ENCODE measurements at regions not wholly inside any gene's neighbourhood (a gene's known extent, or its start where the extent isn't known, plus 50 kb on each side); places are given as distances from the start of the nearest gene placed in this dataset.
"Not testable (repeated sequence)": the region's sequence is repeated elsewhere in the genome, so short reads cannot be mapped to it uniquely, and the experiment has no call there.

DNA sequence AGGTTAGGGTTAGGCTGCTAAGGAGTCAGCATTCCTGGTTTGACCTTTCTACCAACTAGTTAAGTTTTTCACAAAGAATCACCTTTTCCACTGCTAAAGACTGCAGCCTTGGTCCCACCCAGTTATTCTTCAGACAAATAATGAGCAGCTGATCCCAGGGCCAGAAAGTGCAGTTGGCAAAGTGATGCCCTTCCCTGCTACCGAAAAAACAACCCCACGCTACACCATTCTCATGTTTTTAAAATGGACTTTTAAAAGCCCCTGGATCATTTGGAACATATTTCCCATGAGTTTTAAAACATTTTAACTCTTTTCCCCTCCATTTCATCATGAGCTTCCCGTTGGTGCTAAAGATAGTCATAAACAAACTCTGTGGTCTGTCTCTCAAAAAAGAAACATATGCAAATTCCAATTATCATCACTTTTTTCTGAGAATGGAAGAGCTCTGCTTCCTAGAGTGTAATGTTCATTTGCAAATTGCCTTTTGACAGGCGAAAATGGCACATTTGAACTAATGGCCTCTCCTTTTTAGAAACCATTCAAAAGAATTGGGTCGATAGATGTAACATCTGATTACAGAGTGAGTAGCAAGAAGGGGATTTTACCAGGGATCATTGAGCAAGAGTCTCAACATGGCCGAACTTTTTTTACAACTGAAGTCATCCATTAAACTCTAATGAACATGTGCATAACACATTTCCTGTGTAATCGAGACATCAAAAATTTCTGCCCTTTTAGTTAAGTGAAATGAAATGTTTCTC lies 129.3 kb upstream of the RAP1B start:
- no peak for DNase-seq

- no peak for DNase-seq
Measured at GRCh38 chr12:68482014-68482413, 128.7 kb upstream of the RAP1B start.

GRCh38 chr12:68482660-68483059 lies 128.0 kb upstream of the RAP1B start:
- DNase-seq: no peak

DNA sequence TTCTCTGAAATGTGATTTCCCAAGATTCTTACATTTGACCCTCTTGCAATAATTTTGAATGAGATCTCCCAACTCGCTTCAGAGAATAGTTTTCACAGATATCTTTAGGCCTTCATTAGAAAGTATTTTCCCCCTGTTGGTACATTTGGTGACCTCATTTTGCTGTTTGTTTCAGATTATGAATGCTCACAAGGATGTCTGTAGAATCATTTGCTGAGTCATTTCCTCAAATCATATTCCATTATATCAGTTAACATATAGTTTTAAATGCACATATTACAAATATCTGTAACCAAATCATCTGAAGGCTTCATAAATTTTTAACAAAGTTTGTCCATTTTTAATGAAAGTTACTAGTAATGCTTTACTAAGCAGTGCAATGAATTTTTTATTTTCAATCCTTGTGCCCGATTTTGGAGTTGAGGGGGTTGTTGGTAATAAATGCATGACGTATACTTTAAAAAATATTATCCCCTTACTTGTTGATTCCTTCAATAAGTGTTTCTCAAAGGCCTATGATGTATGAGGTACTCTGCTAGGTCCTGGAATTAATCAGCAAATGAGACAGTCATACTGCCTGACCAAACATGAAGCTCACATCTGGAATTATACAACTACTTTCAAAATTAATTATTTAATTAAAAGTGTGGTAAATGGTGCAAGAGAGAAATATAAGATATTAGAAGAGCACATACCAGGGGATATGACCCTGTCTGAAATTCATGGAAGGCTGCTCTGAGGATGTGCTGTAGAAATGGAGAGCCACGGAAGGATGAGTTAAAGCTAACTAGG lies 126.9 kb upstream of the RAP1B start:
- no peak for DNase-seq

DNA sequence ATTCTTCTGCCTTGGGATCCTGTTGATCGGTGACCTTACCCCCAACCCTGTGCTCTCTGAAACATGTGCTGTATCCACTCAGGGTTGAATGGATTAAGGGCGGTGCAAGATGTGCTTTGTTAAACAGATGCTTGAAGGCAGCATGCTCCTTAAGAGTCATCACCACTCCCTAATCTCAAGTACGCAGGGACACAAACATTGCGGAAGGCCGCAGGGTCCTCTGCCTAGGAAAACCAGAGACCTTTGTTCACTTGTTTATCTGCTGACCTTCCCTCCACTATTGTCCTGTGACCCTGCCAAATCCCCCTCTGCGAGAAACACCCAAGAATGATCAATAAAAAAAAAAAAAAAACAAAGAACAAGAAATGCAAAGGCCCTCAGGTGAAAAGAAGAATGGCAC lies 126.1 kb upstream of the RAP1B start:
- not testable (repeated sequence) for DNase-seq

- DNase-seq: not testable (repeated sequence)
Measured at GRCh38 chr12:68486449-68486848, 124.2 kb upstream of the RAP1B start.

- DNase-seq: no peak
Measured at GRCh38 chr12:68487721-68488309, 122.9 kb upstream of the RAP1B start.

DNA sequence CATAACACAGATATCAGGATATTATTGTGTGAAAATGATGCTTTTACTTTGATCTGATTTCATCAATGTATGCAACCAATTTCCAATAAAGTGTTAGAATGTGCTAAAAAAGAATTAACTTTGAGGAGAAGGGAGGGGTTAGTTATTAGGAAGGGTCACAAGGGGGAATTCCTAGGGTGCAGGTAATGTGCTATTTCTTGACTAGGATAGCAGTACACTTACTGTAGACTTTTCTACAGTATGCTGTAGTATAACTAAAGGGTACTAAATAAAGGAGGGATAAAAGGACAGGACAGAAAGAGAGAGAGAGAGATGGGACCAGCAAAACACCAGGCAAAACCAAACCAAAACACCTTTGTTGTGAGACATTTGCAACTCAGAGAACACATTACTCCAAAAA lies 121.4 kb upstream of the RAP1B start:
- DNase-seq: no peak

GRCh38 chr12:68490476-68490875 lies 120.2 kb upstream of the RAP1B start:
- DNase-seq: no peak

DNA sequence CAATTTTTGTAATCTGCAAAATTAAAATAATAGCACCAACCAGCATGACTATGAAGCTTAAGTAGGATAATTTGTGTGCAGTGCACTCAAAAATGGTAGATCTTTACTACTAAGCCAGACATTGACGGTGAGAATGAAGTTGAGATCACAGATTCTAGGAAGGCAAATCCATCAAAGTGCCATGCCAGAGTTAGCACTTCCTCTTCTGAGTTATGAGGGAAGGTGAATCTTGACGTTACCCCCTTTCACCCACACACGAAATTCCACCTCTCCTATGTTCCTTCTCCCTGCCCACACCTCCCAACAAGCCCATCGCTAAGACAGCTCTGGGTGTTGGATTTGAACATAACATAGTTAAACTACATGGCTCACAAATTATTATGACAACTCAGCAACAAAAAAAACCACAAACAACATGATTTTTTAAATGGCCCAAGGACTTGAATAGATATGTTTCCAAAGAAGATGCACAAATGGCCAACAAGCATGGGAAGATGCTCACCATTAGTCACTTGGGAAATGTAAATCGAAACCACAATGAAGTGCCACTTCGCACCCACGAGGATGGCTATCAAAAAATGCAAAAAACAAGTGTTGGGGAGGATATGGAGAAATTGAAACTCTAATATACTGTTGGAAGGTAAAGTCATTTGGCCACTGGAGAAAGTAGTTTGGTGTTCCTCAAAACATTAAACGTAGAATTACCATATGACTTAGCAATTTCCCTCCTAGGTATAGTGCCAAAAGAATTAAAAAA lies 119.3 kb upstream of the RAP1B start:
- DNase-seq: no peak

DNA sequence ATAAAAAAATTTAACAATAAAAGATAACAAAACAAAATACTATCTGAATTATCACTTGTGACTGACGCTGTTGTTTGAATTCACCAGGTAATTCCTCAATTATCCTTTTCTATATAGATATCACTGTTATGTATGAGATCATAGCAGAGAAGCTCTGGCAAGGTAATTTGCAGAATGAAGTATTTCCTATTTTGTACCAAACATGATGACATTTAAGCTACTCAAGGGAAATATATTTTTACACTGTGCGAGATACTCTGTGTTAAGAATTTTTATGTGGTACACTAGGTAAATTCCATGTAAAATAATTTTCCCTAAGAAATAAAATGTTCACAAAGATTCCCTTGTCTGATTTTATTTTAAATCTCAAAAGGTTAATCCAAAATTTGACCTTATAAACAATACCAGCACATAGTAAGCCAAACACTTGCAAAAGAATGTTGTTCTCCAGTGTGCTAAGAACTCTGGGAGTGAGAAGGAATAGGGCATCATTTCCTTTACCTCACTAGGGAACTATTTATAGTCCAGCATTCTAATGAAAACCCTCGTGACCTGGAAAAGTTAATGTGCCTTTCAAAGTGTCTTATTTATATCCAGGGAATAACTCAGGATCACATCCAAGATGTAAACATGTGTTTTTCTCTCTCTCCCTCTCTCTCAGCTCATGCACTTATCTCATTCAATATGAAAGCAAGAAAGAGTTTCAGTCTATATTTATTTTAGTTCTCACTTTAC lies 115.2 kb upstream of the RAP1B start:
- DNase-seq: no peak

DNA sequence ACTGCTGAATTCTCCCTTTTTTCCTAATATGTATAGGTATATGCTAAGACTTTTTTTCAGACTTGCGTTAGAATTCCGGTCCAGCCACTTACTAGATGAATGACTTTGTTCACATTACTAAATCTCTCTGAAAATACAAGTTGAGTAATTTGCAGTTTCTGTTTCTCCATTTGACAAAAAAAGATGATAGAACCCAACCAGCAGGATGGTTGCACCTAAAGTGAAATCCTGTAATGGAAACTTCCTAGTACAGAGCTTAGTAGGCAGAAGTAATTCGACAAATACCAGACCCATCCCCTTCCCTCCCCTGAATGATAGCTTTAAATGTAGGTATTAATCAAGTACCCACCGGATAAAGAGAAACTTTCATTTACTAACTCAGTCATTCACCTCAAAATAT lies 113.6 kb upstream of the RAP1B start:
- no peak for DNase-seq

DNA sequence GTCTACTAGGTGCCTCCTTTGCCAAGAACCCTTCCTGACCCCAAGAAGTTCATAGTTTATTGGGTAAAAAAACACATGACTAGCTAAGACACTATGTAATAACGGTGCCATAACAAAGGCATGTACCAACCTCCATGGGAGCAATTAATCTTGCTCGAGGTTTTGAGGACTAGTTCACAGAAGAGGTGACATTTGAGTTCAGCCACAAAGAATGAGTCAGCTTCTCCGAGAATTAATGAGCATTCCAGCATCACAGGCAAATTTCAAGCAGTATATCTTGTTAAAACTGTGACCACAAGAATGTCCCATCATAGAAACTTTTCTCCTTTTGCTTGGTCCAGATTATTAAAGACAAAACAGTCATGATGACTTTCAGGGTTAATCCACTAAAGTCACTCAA lies 113.0 kb upstream of the RAP1B start:
- DNase-seq: no peak

GRCh38 chr12:68498736-68499135 lies 112.0 kb upstream of the RAP1B start:
- DNase-seq: no peak

GRCh38 chr12:68499616-68500015 lies 111.1 kb upstream of the RAP1B start:
- no peak for DNase-seq

- no peak for DNase-seq
Measured at GRCh38 chr12:68501226-68501625, 109.5 kb upstream of the RAP1B start.

- DNase-seq: no peak
Measured at GRCh38 chr12:68505970-68506369, 104.7 kb upstream of the RAP1B start.

- no peak for DNase-seq
Measured at GRCh38 chr12:68506619-68507018, 104.1 kb upstream of the RAP1B start.

GRCh38 chr12:68507657-68508056 lies 103.0 kb upstream of the RAP1B start:
- no peak for DNase-seq

DNA sequence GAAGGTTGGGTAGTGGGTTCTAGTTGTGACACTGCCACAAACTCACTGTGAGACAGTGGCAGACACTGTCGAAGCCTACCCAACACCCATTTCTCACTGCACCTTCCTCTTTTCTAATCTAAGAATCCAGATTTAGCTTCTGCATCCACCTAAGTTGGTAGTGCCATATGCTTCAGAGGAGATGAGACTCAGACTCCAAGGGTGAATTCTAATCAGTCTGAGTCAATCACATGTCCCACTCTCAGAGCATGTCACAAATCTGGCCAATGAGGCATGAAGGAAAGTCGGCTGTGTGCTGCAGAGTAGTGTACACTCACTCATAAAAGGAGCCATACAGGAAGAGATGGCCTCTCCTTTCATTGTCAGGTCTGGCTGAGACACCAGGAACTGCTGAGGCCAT lies 102.1 kb upstream of the RAP1B start:
- no peak for DNase-seq

- no peak for DNase-seq
Measured at GRCh38 chr12:68509242-68509641, 101.5 kb upstream of the RAP1B start.

- no peak for DNase-seq
Measured at GRCh38 chr12:68510397-68510796, 100.3 kb upstream of the RAP1B start.

Data from NCI-H2107 (cell line).